K562 (cell line): ENCODE measurements at regions not wholly inside any gene's neighbourhood (a gene's known extent, or its start where the extent isn't known, plus 50 kb on each side); places are given as distances from the start of the nearest gene placed in this dataset.

Source experiments
- ATAC-seq: fragments of 200-7000 bp; cut with Tn5 transposase; 3 replicates; pipeline ENCODE4 v1.9.1; 2020; ENCODE audit warnings: moderate library complexity
- BruUV-seq: library from RNA; stranded (reverse); fragments of 400-500 nt; replicated peaks from 2 replicates; lab custom pipeline; 2021; lab: Mats Ljungman, UMichigan
- CTCF ChIA-PET: fragments of 300-600 bp; formaldehyde crosslinking; extraction: SDS; loops from one replicate; lab custom pipeline; 2021; ENCODE audit warnings: low intra/inter-chr PET ratio; lab: Yijun Ruan, JAX
- POLR2A ChIA-PET: fragments of 300-600, 350-650 bp; sonication (Branson Sonifier 250); formaldehyde crosslinking; extraction: SDS; loops from one replicate; lab custom pipeline; 2021; ENCODE audit warnings: antibody characterized with exemption, inconsistent platforms; lab: Yijun Ruan, JAX
- DNase-seq, 4 experiments: peaks; one replicate each; pipeline versions ENCODE4 v3.0.0 to v3.0.0-alpha.2; 2011 to 2018; ENCODE audit warnings: low spot score in 3 of 4, mixed read lengths in 3 of 4; ENCODE audit errors: extremely low read depth in 1 of 4
- FAIRE-seq: peaks from 2 replicates; lab custom pipeline; 2011; peaks lifted over from hg19 to GRCh38; lab: Jason Lieb, UNC
- H2AFZ ChIP-seq: 2 replicates; pipeline ENCODE4 v1.6.0; 2011; ENCODE audit warnings: low read depth, low read length, control low read depth, inconsistent platforms
- H3K27ac ChIP-seq: fragments of 200-600 bp; 3 replicates; pipeline ENCODE4 v1.8.0; 2011; ENCODE audit warnings: low read depth, mild to moderate bottlenecking, control low read depth, inconsistent platforms, low read length, moderate library complexity, mixed read lengths; ENCODE audit errors: extremely low read depth
- H3K27me3 ChIP-seq, 2 experiments: fragments of 300-600 bp in 1 of 2; 2 replicates in 1 of 2; 3 replicates in 1 of 2; pipeline versions ENCODE4 v1.6.0 to v1.8.0; 2011; ENCODE audit warnings: inconsistent platforms in 2 of 2, low read length in 2 of 2, mild to moderate bottlenecking in 1 of 2, mixed read lengths in 1 of 2, moderate library complexity in 1 of 2; ENCODE audit not compliant: control insufficient read depth in 2 of 2, insufficient read depth in 2 of 2
- H3K36me3 ChIP-seq: fragments of 300-600 bp; 3 replicates; pipeline ENCODE4 v1.8.0; 2011; ENCODE audit warnings: mild to moderate bottlenecking, low read length, inconsistent platforms; ENCODE audit not compliant: control insufficient read depth, insufficient read depth
- H3K4me1 ChIP-seq, 2 experiments: fragments of 200-600 bp in 1 of 2; replicated peaks in 1 of 2; 2 replicates in 1 of 2; 3 replicates in 1 of 2; pipeline versions ENCODE4 v1.5.1 to v1.8.0; 2011; ENCODE audit warnings: inconsistent platforms in 2 of 2, low read length in 2 of 2, mild to moderate bottlenecking in 1 of 2, mixed read lengths in 1 of 2, moderate library complexity in 1 of 2; ENCODE audit not compliant: control insufficient read depth in 2 of 2, insufficient read depth in 2 of 2
- H3K4me2 ChIP-seq: 2 replicates; pipeline ENCODE4 v1.6.1; 2011; ENCODE audit warnings: low read length, control low read depth, inconsistent platforms, mixed read lengths; ENCODE audit not compliant: insufficient read depth
- H3K4me3 ChIP-seq: fragments of 200-600 bp; sonication (generic), shearing (Covaris generic); 2 replicates; pipeline ENCODE4 v1.5.1; 2016; ENCODE audit warnings: control low read depth, inconsistent platforms
- H3K79me2 ChIP-seq: fragments of 200-600 bp; 3 replicates; pipeline ENCODE4 v1.8.0; 2011; ENCODE audit warnings: low read length, inconsistent platforms; ENCODE audit not compliant: control insufficient read depth, insufficient read depth
- H3K9ac ChIP-seq, 2 experiments: 2 replicates each; pipeline versions ENCODE4 v1.6.0 to v1.6.1; 2011; ENCODE audit warnings: low read depth in 2 of 2, low read length in 2 of 2, control low read depth in 1 of 2, inconsistent platforms in 1 of 2, mild to moderate bottlenecking in 1 of 2, mixed read lengths in 1 of 2; ENCODE audit not compliant: insufficient read depth in 1 of 2
- H3K9me1 ChIP-seq: one replicate; pipeline ENCODE4 v1.6.0; 2011; ENCODE audit warnings: inconsistent platforms, mild to moderate bottlenecking, low read length, moderate library complexity; ENCODE audit not compliant: control insufficient read depth, insufficient read depth
- H3K9me3 ChIP-seq: replicated peaks from 2 replicates; pipeline ENCODE4 v1.5.1; 2011; ENCODE audit warnings: low read depth, low read length, inconsistent platforms; ENCODE audit not compliant: control insufficient read depth, insufficient read depth
- H4K20me1 ChIP-seq: replicated peaks from 2 replicates; pipeline ENCODE4 v1.6.1; 2011; ENCODE audit warnings: low read length, inconsistent platforms, mixed read lengths; ENCODE audit not compliant: control insufficient read depth, insufficient read depth
- FOXA1 ChIP-seq: fragments of 450-650 bp; IDR thresholded peaks from 2 replicates; pipeline ENCODE4 v1.6.1; 2016; ENCODE audit warnings: mild to moderate bottlenecking, borderline replicate concordance
- JUNB ChIP-seq: fragments of 450-650 bp; formaldehyde crosslinking; conservative IDR thresholded peaks from 2 replicates; pipeline ENCODE4 v1.4.0; 2020; ENCODE audit warnings: mild to moderate bottlenecking
- MXD1 ChIP-seq: fragments of 250-450 bp; sonication (Bioruptor Pico); IDR thresholded peaks from 2 replicates; pipeline ENCODE4 v1.8.0; 2021; ENCODE audit warnings: borderline replicate concordance, mild to moderate bottlenecking, moderate library complexity; ENCODE audit not compliant: poor library complexity, severe bottlenecking
- POLR3G ChIP-seq: IDR thresholded peaks from 2 replicates; pipeline ENCODE4 v1.6.1; 2011; ENCODE audit not compliant: insufficient read length, insufficient replicate concordance; ENCODE audit errors: extremely low read depth
- RAD21 ChIP-seq, 2 experiments: fragments of 250-450 bp in 1 of 2; fragments of 450-650 bp in 1 of 2; sonication (Bioruptor Pico) in 1 of 2; formaldehyde crosslinking in 1 of 2; IDR thresholded peaks in 1 of 2; conservative IDR thresholded peaks in 1 of 2; 2 replicates each; pipeline versions ENCODE4 v1.4.0 to v1.8.0; 2020 to 2022; ENCODE audit warnings: mild to moderate bottlenecking in 2 of 2, moderate library complexity in 1 of 2
- SMAD2 ChIP-seq: fragments of 150-350 bp; IDR thresholded peaks from 2 replicates; pipeline ENCODE4 v1.6.1; 2014; ENCODE audit warnings: low read depth, mild to moderate bottlenecking, low read length
- THRB ChIP-seq: fragments of 450-650 bp; formaldehyde crosslinking; conservative IDR thresholded peaks from 2 replicates; pipeline ENCODE4 v1.4.0; 2022; ENCODE audit warnings: mild to moderate bottlenecking, missing genetic modification characterization
- ZNF347 ChIP-seq: fragments of 450-650 bp; formaldehyde crosslinking; IDR thresholded peaks from 2 replicates; pipeline ENCODE4 v1.4.0; 2020; ENCODE audit warnings: low read depth, mild to moderate bottlenecking, moderate library complexity
- WGBS: fragments of 100-300 bp; shearing (Covaris generic); methylation state at CpG from one replicate; pipeline ENCODE4 v1.1.6; 2016; ENCODE audit warnings: low coverage, mixed read lengths; ENCODE audit not compliant: insufficient coverage; ENCODE audit errors: missing lambda C conversion rate; 5-methylcytosine and 5-hydroxymethylcytosine counted together
- in situ Hi-C: fragments of 300-500 bp; cut with MboI; formaldehyde crosslinking; loops from 4 replicates; pipeline ENCODE4 v1.15.0; 2018; ENCODE audit warnings: inconsistent platforms, mixed read lengths
- intact Hi-C: fragments of 100-400 bp; cut with micrococcal nuclease; formaldehyde crosslinking; loops from 2 replicates; pipeline ENCODE4 v1.14.2; 2022
- TF ChIP-seq, protein P1 (sequence below): fragments of 200-800 bp; sonication (Bioruptor generic); IDR thresholded peaks from 2 replicates; pipeline ENCODE4 v1.6.1; 2017; ENCODE audit warnings: missing genetic modification characterization, missing compliant biosample characterization
- TF ChIP-seq, protein P2 (sequence below), 3 experiments: IDR thresholded peaks in 2 of 3; conservative IDR thresholded peaks in 1 of 3; 2 replicates each; pipeline ENCODE4 v1.5.1; 2011 to 2012; ENCODE audit warnings: low read length in 3 of 3, mild to moderate bottlenecking in 3 of 3, control low read depth in 2 of 3, improper control_type of control experiment in 1 of 3, inconsistent platforms in 1 of 3, low read depth in 1 of 3, mixed read lengths in 1 of 3, moderate library complexity in 1 of 3; ENCODE audit not compliant: insufficient read depth in 2 of 3

DNA sequence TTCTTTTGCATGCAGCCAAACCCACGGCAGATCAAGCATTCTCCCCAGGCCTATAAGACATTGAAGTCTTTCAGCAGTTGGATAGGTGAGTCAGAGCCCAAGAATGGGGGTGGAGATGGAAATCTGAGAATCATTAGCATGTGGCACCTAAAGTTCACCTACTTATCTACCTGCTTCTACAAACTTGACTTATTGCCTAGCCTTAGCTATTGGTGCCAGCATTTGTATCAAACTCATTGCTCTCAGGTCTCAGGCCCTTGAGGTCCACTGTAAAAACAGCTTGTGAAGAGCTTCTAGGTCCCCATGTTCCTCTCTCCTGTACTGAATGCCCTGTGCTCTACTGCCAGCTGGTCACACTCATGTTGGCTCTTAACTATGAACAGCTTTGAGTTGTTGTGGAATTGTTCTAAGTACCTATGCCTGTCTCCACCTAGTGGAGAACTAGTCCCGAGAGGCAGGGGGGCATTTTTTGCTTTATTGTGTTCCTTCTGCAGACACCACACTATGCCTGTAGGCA, 278.4 kb upstream of the SPRED2 start:
- no peaks in the 10 kb centered on the region for H3K9me3 ChIP-seq
- no peak overlapping the region for H2AFZ ChIP-seq
- H3K27me3 ChIP-seq, result peaks cover 0 to 9% of the 10 kb centered on the region in 2 experiments; a peak in 1 of 5 replicates
- intact Hi-C loops, result loop anchor here (2.0 kb wide), 1 partner anchor 70 kb away; no protein-coding TSS in a partner anchor
- no peak overlapping the region for H3K9ac ChIP-seq
- POLR2A ChIA-PET, result interaction anchor here (0.6 to 1.4 kb wide), 4 partner anchors 12 to 47 kb away, joined by 3 read pairs; no protein-coding TSS in a partner anchor
- H4K20me1 ChIP-seq, result no peaks in the 10 kb centered on the region
- DNase-seq (peak in 2 of 4 experiments; percentile 21 to 28), FAIRE-seq (peak; percentile 6), ATAC-seq (peak; percentile 69)
- in situ Hi-C loops, result no loop called here
- no TSS peak for BruUV-seq
- H3K4me2 ChIP-seq, result no peak overlapping the region
- no peak overlapping the region for H3K27ac ChIP-seq
- H3K4me3 ChIP-seq, result no peak overlapping the region
- 0% methylated on average over 2 of the region's 2 CpGs for WGBS
- TF ChIP-seq RAD21 (CRISPR knock-in tag; conservative IDR thresholded peaks at IDR 0.05 in 1 of 2, IDR thresholded peaks at IDR 0.05 in 1 of 2) (peak; percentile 48 to 57), ZNF347 (CRISPR knock-in tag) (no peak), SMAD2 (no peak), POLR3G (no peak), MXD1 (no peak), FOXA1 (no peak), JUNB (CRISPR knock-in tag) (no peak), THRB (CRISPR knock-in tag) (no peak)
- TF ChIP-seq, protein P1, sequence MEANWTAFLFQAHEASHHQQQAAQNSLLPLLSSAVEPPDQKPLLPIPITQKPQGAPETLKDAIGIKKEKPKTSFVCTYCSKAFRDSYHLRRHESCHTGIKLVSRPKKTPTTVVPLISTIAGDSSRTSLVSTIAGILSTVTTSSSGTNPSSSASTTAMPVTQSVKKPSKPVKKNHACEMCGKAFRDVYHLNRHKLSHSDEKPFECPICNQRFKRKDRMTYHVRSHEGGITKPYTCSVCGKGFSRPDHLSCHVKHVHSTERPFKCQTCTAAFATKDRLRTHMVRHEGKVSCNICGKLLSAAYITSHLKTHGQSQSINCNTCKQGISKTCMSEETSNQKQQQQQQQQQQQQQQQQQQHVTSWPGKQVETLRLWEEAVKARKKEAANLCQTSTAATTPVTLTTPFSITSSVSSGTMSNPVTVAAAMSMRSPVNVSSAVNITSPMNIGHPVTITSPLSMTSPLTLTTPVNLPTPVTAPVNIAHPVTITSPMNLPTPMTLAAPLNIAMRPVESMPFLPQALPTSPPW, result peak; percentile 35; the same call in 1 of the 2 replicates
- TF ChIP-seq, protein P2, sequence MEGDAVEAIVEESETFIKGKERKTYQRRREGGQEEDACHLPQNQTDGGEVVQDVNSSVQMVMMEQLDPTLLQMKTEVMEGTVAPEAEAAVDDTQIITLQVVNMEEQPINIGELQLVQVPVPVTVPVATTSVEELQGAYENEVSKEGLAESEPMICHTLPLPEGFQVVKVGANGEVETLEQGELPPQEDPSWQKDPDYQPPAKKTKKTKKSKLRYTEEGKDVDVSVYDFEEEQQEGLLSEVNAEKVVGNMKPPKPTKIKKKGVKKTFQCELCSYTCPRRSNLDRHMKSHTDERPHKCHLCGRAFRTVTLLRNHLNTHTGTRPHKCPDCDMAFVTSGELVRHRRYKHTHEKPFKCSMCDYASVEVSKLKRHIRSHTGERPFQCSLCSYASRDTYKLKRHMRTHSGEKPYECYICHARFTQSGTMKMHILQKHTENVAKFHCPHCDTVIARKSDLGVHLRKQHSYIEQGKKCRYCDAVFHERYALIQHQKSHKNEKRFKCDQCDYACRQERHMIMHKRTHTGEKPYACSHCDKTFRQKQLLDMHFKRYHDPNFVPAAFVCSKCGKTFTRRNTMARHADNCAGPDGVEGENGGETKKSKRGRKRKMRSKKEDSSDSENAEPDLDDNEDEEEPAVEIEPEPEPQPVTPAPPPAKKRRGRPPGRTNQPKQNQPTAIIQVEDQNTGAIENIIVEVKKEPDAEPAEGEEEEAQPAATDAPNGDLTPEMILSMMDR (IDR thresholded peaks at IDR 0.05 in 2 of 3, conservative IDR thresholded peaks at IDR 0.05 in 1 of 3; ENCODE audit: insufficient read depth in 2 of 3, low read depth in 1 of 3, low read length in 3 of 3), result peak; percentile 40 to 55 (median 43); a peak in 4 of 6 replicates
- no peaks in the 10 kb centered on the region for H3K9me1 ChIP-seq
- H3K36me3 ChIP-seq, result no peaks in the 10 kb centered on the region
- CTCF ChIA-PET, result no interaction called here
- no peaks in the 10 kb centered on the region for H3K4me1 ChIP-seq
- H3K79me2 ChIP-seq, result no peaks in the 10 kb centered on the region
